Colonic mucosa (tissue), 4 donors: ENCODE measurements at regions not wholly inside any gene's neighbourhood (a gene's known extent, or its start where the extent isn't known, plus 50 kb on each side); places are given as distances from the start of the nearest gene placed in this dataset.

Experiments
- DNase-seq: peaks from one replicate; pipeline ENCODE4 v3.0.0-alpha.2; 2020
- H3K27ac ChIP-seq: fragments of 200-600 bp; one replicate; pipeline ENCODE4 v1.8.0; 2021
- H3K27me3 ChIP-seq: fragments of 200-600 bp; one replicate; pipeline ENCODE4 v1.8.0; 2021
- H3K36me3 ChIP-seq: fragments of 200-600 bp; one replicate; pipeline ENCODE4 v1.8.0; 2021
- H3K4me1 ChIP-seq: fragments of 200-600 bp; one replicate; pipeline ENCODE4 v1.8.0; 2021; ENCODE audit warnings: mild to moderate bottlenecking
- H3K4me3 ChIP-seq: fragments of 200-600 bp; one replicate; pipeline ENCODE4 v1.8.0; 2021
- H3K9ac ChIP-seq, 2 donors: one replicate each; pipeline ENCODE4 v1.7.0; 2013; ENCODE audit warnings: control low read depth in 2 of 2, low read depth in 2 of 2, low read length in 2 of 2
- H3K9me3 ChIP-seq: fragments of 200-600 bp; one replicate; pipeline ENCODE4 v1.8.0; 2021
- CTCF ChIP-seq: fragments of 200-600 bp; IDR thresholded peaks from one replicate; pipeline ENCODE4 v1.8.0; 2022; ENCODE audit warnings: antibody characterized with exemption, mild to moderate bottlenecking
- intact Hi-C: fragments of 100-400 bp; cut with DNase I; formaldehyde crosslinking; loops from one replicate; pipeline ENCODE4 v1.14.1; 2022
- donor health status: healthy.
- donor health status: DM: no; HTN: no; CAD: no.
- donor health status: DM: no; HTN: no; CAD: no.

DNA sequence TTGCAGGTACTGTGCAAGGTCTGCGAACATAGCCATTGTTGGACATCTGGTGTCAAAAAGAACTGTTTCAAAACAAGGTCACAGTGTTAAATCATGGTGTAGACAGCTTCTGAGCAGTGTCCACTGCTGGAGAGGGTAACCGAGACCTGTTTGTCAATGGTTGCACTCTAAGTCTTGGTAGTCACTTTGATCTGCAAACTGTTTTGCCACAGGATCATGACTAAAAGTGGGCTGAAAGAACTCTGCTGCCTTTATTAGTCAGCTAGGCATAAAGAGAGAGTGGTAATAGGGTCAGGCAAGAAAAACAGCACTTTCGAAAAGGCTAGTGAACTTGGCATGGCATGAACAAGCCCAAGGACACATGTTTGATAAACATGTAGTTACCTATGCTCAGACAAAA lies 552.3 kb upstream of the CITED2 start:
- H3K27me3 ChIP-seq: no peaks in the 10 kb centered on the region
- H3K27ac ChIP-seq: no peak overlapping the region
- H3K9me3 ChIP-seq: no peaks in the 10 kb centered on the region
- intact Hi-C loops: no loop called here
- H3K36me3 ChIP-seq: no peaks in the 10 kb centered on the region
- no peak overlapping the region for H3K4me3 ChIP-seq
- no peak overlapping the region for H3K9ac ChIP-seq
- TF ChIP-seq CTCF: no peak
- no peaks in the 10 kb centered on the region for H3K4me1 ChIP-seq
- no peak for DNase-seq

DNA sequence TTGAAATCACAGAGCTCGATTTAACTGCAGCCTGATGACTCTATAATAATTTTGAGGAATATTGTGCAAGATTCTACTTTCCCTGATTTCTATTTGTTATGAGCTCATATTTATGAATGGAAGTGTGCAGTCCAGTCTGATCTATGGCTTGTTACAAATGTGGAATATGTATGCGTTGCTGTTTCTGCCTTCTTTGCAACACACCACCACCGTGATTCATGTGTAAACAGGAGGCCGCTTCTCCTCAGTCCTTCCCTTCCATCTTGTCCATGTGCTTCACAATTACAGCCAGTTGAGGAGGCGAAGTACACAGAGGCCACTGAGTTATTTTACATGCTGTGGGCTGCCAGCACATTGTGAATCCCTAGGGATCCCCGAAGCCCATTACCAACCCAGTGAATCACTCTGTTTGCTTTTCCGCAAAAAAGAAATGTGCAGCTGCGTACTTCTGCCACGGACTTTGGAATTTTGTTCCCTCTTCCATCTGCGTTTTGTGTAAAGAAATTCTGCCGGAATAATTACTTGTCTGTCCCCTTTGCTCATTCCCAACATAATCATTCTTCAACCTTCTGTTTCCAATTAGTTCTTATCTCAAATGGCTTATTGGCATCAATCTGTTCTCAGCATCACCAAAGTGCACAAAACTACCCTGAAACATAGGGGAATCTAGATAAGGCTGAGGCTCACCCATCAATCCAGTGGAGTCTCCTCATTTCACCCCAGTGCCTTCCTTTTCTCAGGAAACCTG lies 551.6 kb upstream of the CITED2 start:
- Histone ChIP-seq H3K9ac (no peak overlapping the region), H3K4me3 (no peak overlapping the region), H3K27ac (no peak overlapping the region), H3K9me3 (no peaks in the 10 kb centered on the region), H3K36me3 (no peaks in the 10 kb centered on the region), H3K27me3 (no peaks in the 10 kb centered on the region), H3K4me1 (no peaks in the 10 kb centered on the region)
- intact Hi-C loops: no loop called here
- DNase-seq: peak; percentile 35
- TF ChIP-seq CTCF: no peak

DNA sequence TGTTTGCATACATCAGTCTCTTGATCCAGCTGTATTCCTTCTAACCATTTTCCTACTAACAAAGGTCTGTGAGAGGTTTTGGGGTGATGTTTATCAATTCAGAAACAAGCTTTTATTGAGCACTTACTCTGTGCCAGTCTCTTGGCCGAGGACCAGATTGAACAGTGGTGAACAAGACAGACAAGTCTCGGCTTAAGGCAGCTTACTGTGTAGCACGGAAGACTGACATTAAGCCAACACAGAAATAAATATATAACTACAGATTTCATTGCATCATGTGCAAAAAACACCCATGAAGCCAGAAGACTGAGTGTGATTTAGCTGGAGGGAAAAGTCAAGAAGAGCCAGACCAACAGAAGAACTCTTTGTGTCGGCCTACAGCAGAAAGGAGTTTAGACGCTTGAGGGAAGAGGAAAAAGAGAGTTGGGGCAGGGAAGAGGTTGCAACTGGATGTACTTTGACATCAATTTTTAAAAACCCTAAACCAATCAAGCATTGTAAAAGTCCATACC lies 549.6 kb upstream of the CITED2 start:
- no peak overlapping the region for H3K27ac ChIP-seq
- H3K4me1 ChIP-seq: no peaks in the 10 kb centered on the region
- DNase-seq: no peak
- no peak overlapping the region for H3K9ac ChIP-seq
- no peaks in the 10 kb centered on the region for H3K36me3 ChIP-seq
- no peaks in the 10 kb centered on the region for H3K9me3 ChIP-seq
- no peak overlapping the region for H3K4me3 ChIP-seq
- intact Hi-C loops: no loop called here
- TF ChIP-seq CTCF: no peak
- no peaks in the 10 kb centered on the region for H3K27me3 ChIP-seq

DNA sequence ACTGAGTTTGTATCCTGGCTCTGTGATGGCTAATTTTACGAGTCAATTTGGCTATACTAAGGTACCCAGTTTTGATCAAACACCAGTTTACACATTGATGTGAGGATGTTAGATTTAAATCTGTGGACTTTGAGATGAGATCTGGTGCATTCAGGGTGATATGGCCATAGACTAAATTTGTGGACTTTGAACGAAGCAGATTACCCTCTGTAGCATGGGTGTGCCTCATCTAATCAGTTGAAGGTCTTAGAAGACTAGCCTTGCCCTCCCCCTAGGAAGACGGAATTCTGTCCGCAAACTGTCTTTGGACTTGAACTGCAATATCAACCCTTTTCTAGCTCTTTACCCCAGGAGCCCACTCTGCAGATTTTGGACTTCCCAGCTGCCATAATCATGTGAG lies 547.8 kb upstream of the CITED2 start:
- no peak for DNase-seq
- Histone ChIP-seq H3K4me1 (no peaks in the 10 kb centered on the region), H3K27me3 (no peaks in the 10 kb centered on the region), H3K27ac (no peak overlapping the region), H3K36me3 (no peaks in the 10 kb centered on the region), H3K9ac (no peak overlapping the region), H3K9me3 (no peaks in the 10 kb centered on the region), H3K4me3 (no peak overlapping the region)
- no peak for TF ChIP-seq CTCF
- intact Hi-C loops: no loop called here

GRCh38 chr6:139920776-139921100 lies 546.3 kb upstream of the CITED2 start:
- no peak overlapping the region for H3K27ac ChIP-seq
- no peak overlapping the region for H3K9ac ChIP-seq
- H3K9me3 ChIP-seq: no peaks in the 10 kb centered on the region
- H3K36me3 ChIP-seq: no peaks in the 10 kb centered on the region
- no peak for DNase-seq
- intact Hi-C loops: no loop called here
- H3K4me3 ChIP-seq: no peak overlapping the region
- no peaks in the 10 kb centered on the region for H3K27me3 ChIP-seq
- no peaks in the 10 kb centered on the region for H3K4me1 ChIP-seq
- TF ChIP-seq CTCF: no peak
